ENCODE measurements at regions not wholly inside any gene's neighbourhood (a gene's known extent, or its start where the extent isn't known, plus 50 kb on each side); places are given as distances from the start of the nearest gene placed in this dataset.

GRCh38 chr6:14744212-14744556, 501.7 kb upstream of the JARID2 start:
- H3K9ac ChIP-seq (ENCODE audit: control insufficient read depth, insufficient read depth, low read length) = no peak overlapping the region
- POLR2A ChIA-PET = no interaction called here
- no peaks in the 10 kb centered on the region for H3K9me3 ChIP-seq (replicated peaks; ENCODE audit: control insufficient read depth, insufficient read depth, low read length)
- no peak for TF ChIP-seq ATF3 (IDR thresholded peaks at IDR 0.05; ENCODE audit: borderline replicate concordance, extremely low read depth, low read depth, low read length)
- TF ChIP-seq SREBF2 (IDR thresholded peaks at IDR 0.05; ENCODE audit: low read length) = no peak
- no peak for TF ChIP-seq FOXK2 (IDR thresholded peaks at IDR 0.05)
- TF ChIP-seq CBX3 (IDR thresholded peaks at IDR 0.05; ENCODE audit: borderline replicate concordance, low read depth) = no peak
- TF ChIP-seq SMAD1 (IDR thresholded peaks at IDR 0.05; ENCODE audit: low read depth, partially characterized antibody) = no peak
- no peak for TF ChIP-seq SMARCA5 (IDR thresholded peaks at IDR 0.05)
- no peak for TF ChIP-seq MLLT1 (IDR thresholded peaks at IDR 0.05)
- no peak for TF ChIP-seq REST (IDR thresholded peaks at IDR 0.05; ENCODE audit: low read depth, low read length)
- no peak overlapping the region for H3K4me3 ChIP-seq
- H3K4me1 ChIP-seq (ENCODE audit: control insufficient read depth, insufficient read depth, low read length) = peaks cover 11% of the 10 kb centered on the region; the same call in 1 of the 2 replicates
- intact Hi-C loops (cut with micrococcal nuclease; ENCODE audit: unreplicated experiment) = no loop called here
- SMC1A ChIA-PET (ENCODE audit: uncharacterized antibody, unreplicated experiment) = no interaction called here
- BruUV-seq (replicated peaks) = no TSS peak
- no peak overlapping the region; the same call in 1 of the 2 replicates for H2AFZ ChIP-seq (ENCODE audit: control insufficient read depth, low read depth, low read length)
- H4K20me1 ChIP-seq (ENCODE audit: control insufficient read depth, insufficient read depth) = no peaks in the 10 kb centered on the region
- FAIRE-seq (no peak), ATAC-seq (no peak), DNase-seq (ENCODE audit: low read depth, low spot score) (no peak)
- H3K4me2 ChIP-seq (ENCODE audit: control insufficient read depth, insufficient read depth) = no peak overlapping the region
- H3K79me2 ChIP-seq (ENCODE audit: control insufficient read depth, insufficient read depth, low read length) = no peaks in the 10 kb centered on the region
- CTCF ChIA-PET = interaction anchor here (1.1 kb wide), 1 partner anchor 133 kb away, joined by 4 read pairs; no protein-coding TSS in a partner anchor
- 65% methylated on average over 3 of the region's 3 CpGs for WGBS (ENCODE audit: insufficient coverage, insufficient replicate concordance, low lambda C conversion rate, missing lambda C conversion rate)
- RAD21 ChIA-PET (ENCODE audit: unreplicated experiment) = no interaction called here
- in situ Hi-C loops (cut with MboI) = no loop called here
- no peaks in the 10 kb centered on the region for H3K27me3 ChIP-seq (replicated peaks in 1 of 2; ENCODE audit: control insufficient read depth in 2 of 2, insufficient read depth in 2 of 2, low read length in 1 of 2)
- no peaks in the 10 kb centered on the region for H3K36me3 ChIP-seq (ENCODE audit: control insufficient read depth in 2 of 2, insufficient read depth in 2 of 2, low read length in 1 of 2)
- no peak overlapping the region for H3K27ac ChIP-seq (ENCODE audit: control insufficient read depth, insufficient read depth)

Data from GM12878 (cell line).